Activated CD4-positive, alpha-beta T cell treated with anti-CD3 and anti-CD28 coated beads for 24 hours (primary cell): ENCODE measurements at regions not wholly inside any gene's neighbourhood (a gene's known extent, or its start where the extent isn't known, plus 50 kb on each side); places are given as distances from the start of the nearest gene placed in this dataset.

Source experiments
- DNase-seq, 2 donors: peaks; one replicate each; pipeline ENCODE4 v3.0.0-alpha.2; 2020; ENCODE audit warnings: low read depth in 2 of 2

DNA sequence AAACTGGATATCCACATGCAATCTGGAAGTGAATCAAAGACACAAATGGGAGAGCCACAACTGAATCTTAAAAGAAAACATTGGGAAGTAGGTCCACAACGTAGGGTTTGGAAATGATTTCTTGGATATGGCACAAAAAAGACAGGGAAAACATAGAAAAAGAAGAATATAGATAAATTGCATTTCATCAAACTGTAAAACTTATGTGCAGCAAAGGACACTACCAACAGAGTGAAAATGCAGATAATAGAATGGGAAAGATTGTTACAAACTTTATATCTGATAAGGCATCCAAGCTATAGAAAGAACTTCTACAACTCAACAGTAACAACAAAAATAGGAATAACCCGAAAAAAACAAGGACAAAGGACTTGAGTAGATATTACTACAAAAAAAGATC, 89.6 kb downstream of the ZNF280B start:
- DNase-seq, result no peak

- DNase-seq, result no peak
These were observed 88.0 kb downstream of the ZNF280B start for GRCh38 chr22:22420580-22420979.

GRCh38 chr22:22421392-22421791, 87.2 kb downstream of the ZNF280B start:
- DNase-seq, result no peak

- DNase-seq, result peak; percentile 50 to 69
These were observed 85.9 kb downstream of the ZNF280B start for GRCh38 chr22:22422629-22423112.

DNA sequence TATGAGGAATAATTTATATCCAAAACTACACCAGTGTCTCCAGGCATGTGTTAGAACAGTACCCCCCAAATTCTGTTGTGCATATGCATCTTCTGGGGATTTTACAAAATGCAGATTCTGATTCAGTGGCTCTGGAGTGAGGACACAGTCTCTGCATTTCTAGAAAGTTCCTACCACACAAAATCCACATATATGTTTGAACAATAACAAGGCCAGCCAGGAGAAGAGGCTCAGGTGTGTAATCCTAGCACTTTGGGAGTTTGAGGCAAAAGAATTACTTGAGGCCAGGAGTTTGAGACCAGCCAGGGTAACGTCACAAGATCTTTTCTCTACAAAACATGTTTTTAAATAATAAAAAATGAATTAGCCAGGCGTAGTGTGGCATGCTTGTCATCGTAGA, 84.9 kb downstream of the ZNF280B start:
- DNase-seq, result no peak

DNA sequence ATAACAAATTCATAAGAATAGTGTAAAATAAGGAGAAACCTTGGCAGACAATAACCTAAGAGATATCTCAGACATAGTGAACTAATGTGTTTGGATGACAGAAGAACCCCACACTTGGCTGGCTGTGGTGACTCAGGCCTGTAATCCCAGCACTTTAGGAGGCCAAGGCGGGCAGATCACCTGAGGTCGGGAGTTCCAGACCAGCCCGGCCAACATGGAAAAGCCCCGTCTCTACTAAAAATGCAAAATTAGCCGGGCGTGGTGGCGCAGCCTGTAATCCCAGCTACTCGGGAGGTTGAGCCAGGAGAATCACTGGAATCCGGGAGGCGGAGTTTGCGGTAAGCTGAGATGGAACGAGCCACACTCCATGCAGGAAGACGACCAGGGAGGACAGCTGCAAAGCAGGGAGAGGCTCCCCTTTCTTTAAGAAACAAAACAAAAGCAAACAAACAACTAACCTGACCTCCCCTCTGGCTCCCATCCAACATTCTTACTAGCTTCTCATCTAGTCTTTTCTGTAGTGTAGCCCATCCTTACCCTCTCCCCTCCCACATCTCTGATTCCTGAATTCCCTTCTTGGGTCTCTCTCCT, 84.2 kb downstream of the ZNF280B start:
- DNase-seq, result no peak

- no peak for DNase-seq
These were observed 83.6 kb downstream of the ZNF280B start for GRCh38 chr22:22424956-22425355.

DNA sequence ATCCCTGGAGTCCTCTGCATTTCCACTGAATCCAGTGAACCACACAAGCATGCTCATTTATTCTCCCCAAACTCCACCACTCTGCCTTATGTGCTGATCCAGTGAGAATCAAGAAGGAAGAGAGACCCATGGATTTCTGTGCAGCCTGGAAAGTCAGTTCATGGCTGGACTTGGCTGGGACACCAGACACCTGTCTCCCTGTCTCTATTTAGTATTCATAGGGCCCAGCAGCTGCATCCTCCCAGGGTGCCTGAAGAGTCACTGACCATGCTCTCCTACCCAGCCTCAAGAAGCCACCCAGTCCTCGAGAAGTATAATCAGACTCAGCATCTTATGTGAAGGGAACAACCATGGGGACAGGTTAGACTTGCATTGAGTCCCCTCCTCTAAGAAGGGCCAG, 83.2 kb downstream of the ZNF280B start:
- DNase-seq, result no peak

DNA sequence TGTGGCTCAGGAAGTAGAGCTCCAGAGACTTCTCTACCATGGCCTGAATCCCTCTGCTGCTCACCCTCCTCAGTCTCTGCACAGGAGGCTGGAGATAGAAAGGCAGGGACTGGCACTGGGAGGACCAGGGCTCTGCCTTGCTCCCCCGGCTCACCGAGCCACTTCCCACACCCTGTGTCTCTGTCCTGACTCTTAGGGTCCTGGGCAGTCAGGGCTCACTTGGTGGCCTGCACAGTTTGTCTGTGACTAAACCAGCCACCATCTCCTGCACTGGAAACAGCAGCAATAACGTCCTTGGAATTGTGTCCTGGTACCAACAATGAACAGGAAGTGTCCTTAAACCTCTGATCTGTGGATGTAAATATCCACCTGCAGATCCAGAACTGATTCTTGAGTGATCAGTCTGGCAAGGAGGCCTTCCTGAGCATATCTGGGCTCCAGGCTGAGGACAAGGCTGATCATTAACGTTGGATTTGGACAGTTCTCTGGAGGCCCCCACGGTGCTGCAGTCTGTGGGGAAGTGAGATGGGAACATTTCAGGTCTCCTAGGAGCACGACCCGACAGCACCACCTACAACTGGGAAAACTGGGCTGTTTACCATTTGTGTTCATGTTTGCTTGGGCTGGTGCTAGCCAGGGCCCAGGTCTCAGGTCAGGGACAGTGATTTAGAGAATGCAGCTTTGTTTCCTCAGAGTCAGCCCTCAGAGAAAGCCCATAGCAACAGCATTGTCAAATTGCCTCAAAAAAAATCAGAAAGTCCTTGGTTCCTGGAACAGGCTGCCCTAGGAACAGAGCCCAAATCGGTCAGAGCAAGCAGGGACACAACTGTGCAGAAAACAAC, 82.5 kb downstream of the ZNF280B start:
- no peak for DNase-seq

- DNase-seq, result no peak
These were observed 80.9 kb downstream of the ZNF280B start for GRCh38 chr22:22427542-22428065.

GRCh38 chr22:22428222-22429098, 80.1 kb downstream of the ZNF280B start:
- no peak for DNase-seq

DNA sequence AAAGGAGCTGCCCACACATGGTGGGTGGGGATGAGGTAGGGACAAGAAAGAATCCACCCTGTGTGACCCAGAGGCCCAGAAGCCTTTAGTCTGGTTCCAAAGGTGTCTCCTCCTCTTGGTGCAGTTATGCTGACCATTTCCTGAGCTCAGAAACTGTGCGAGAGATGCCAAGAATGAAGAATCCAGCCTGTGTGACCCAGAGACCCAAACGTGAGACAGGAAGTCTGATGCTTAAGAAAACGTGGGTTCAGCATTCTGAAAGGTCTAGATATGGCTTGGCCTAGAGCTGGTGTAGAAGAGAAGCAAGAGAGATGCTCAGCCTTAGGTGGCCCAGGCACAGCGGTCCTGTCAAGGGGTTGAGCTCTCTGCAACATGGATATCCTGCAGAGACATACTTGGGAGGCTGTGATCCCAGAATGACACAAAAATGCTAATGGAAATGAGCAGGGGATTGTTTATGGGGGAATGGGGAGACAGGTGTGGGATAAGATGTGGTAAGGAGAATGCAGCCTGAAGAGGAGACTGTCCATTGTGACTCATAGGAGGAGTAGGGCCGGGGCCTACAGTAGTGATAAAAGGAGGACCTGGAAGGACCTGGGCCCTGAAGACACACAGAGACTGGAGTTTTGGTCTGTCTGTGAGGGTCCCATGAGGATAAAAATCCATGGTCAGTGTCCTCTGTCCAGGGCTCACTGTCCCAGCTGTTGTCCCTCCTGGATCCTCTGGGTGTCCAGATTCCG, 79.0 kb downstream of the ZNF280B start:
- no peak for DNase-seq

GRCh38 chr22:22430111-22430820, 78.3 kb downstream of the ZNF280B start:
- DNase-seq, result no peak

GRCh38 chr22:22431271-22432220, 77.0 kb downstream of the ZNF280B start:
- DNase-seq, result peak; percentile 44 to 46

- DNase-seq, result no peak
These were observed 76.1 kb downstream of the ZNF280B start for GRCh38 chr22:22432479-22432878.

- no peak for DNase-seq
These were observed 75.6 kb downstream of the ZNF280B start for GRCh38 chr22:22432937-22433336.

DNA sequence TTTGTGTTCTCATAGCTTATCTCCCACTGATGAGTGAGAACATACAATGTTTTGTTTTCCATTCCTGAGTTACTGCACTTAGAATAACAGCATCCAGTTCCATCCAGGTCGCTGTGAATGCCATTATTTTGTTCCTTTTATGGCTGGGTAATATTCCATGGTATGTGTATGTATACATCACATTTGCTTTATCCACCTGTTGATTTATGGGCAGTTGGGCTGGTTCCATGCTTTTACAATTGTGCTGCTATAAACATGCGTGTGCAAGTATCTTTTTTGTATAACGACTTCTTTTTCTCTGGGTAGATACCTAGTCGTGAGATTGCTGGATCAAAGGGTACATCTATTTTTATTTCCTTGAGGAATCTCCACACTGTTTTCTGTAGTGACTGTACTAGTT, 74.8 kb downstream of the ZNF280B start:
- DNase-seq, result no peak
